Gastroesophageal sphincter (tissue), 3 donors: ENCODE measurements at regions not wholly inside any gene's neighbourhood (a gene's known extent, or its start where the extent isn't known, plus 50 kb on each side); places are given as distances from the start of the nearest gene placed in this dataset.

Experiments used
- POLR2A ChIP-seq, 2 donors: fragments of 450-650 bp; IDR thresholded peaks; one replicate each; pipeline ENCODE4 v1.6.1; 2017; ENCODE audit warnings: antibody characterized with exemption in 2 of 2, mild to moderate bottlenecking in 2 of 2, moderate library complexity in 1 of 2
- POLR2AphosphoS5 ChIP-seq: sonication (generic); formaldehyde crosslinking; IDR thresholded peaks from one replicate; pipeline ENCODE4 v1.6.1; 2017; ENCODE audit warnings: antibody characterized with exemption
- TF ChIP-seq, protein P1 (sequence below), 4 experiments: fragments of 200-600 bp in 2 of 4; fragments of 450-650 bp in 2 of 4; sonication (generic) in 1 of 4; IDR thresholded peaks; one replicate each; pipeline ENCODE4 v1.5.1; 2017 to 2019; ENCODE audit warnings: antibody characterized with exemption in 4 of 4, mild to moderate bottlenecking in 2 of 4, moderate library complexity in 2 of 4

DNA sequence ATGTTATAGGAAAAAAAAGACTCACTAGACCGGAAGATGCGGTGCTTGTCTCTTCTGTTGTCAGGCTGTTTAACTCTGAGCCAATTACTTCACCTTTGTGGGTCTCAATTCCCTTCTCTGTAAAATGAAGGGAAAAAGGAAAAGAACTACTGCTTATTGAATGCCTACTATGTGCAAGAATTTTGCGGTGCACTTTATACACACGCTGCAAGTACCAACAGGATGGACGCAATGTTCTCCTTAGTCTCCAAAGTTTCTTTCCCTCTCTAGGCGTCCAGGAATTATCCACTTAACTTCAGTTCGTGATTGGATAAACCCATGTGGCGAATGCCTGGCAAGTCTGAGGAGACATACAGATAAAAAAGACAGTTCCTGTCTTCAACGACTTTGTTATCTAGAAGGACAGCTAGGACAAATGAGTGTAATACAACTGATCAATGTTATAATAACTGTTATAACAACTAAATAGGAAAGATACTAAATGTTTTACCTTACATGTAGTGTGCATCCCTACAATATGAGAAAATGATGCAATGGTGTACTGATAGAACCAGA is 69.0 kb upstream of the JARID2 start:
- TF ChIP-seq, protein P1, sequence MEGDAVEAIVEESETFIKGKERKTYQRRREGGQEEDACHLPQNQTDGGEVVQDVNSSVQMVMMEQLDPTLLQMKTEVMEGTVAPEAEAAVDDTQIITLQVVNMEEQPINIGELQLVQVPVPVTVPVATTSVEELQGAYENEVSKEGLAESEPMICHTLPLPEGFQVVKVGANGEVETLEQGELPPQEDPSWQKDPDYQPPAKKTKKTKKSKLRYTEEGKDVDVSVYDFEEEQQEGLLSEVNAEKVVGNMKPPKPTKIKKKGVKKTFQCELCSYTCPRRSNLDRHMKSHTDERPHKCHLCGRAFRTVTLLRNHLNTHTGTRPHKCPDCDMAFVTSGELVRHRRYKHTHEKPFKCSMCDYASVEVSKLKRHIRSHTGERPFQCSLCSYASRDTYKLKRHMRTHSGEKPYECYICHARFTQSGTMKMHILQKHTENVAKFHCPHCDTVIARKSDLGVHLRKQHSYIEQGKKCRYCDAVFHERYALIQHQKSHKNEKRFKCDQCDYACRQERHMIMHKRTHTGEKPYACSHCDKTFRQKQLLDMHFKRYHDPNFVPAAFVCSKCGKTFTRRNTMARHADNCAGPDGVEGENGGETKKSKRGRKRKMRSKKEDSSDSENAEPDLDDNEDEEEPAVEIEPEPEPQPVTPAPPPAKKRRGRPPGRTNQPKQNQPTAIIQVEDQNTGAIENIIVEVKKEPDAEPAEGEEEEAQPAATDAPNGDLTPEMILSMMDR (IDR thresholded peaks at IDR 0.05), result no peak
- TF ChIP-seq POLR2A (IDR thresholded peaks at IDR 0.05), result no peak
- no peak for TF ChIP-seq POLR2AphosphoS5
